ENCODE measurements at regions not wholly inside any gene's neighbourhood (a gene's known extent, or its start where the extent isn't known, plus 50 kb on each side); places are given as distances from the start of the nearest gene placed in this dataset.

DNA sequence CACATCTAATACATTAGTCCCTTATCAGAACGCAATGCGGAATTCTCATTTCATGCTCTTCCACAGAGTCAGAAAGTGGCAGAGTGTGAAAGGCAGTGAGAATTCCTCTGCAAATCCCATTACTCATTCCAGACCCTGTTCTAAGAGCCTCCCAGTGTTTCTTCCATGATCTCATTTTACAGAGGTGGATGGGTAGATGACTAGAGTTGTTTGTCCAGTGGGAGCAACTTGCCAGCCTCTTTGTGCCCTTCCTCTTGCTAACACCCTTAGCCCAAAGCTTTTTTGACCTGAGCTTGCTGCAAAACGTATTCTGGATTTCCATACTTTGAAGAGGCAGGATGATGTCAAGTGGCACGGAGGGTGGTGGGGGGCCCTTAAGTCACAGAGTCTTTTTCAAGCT lies 467.7 kb upstream of the RGPD4 start:
- ChIA-PET POLR2A (no interaction called here), CTCF (no interaction called here)
- Mint-ChIP-seq H3K4me3 (ENCODE audit: unreplicated experiment) (no peak overlapping the region), H3K4me1 (ENCODE audit: low read depth, unreplicated experiment) (no peaks in the 10 kb centered on the region), H3K27ac (ENCODE audit: unreplicated experiment) (no peak overlapping the region), H3K36me3 (ENCODE audit: insufficient read depth, unreplicated experiment) (no peaks in the 10 kb centered on the region), H3K9me3 (ENCODE audit: unreplicated experiment) (no peaks in the 10 kb centered on the region), H3K27me3 (ENCODE audit: insufficient read depth, unreplicated experiment) (no peaks in the 10 kb centered on the region)
- DNase-seq = no peak
- Histone ChIP-seq H3K36me3 (ENCODE audit: control insufficient read depth, insufficient read depth, low read length) (no peaks in the 10 kb centered on the region), H3K4me3 (ENCODE audit: low read depth, low read length) (no peak overlapping the region), H3K27me3 (replicated peaks; ENCODE audit: control insufficient read depth, insufficient read depth, low read length) (no peaks in the 10 kb centered on the region; the same call in 1 of the 2 replicates), H3K4me1 (no peaks in the 10 kb centered on the region), H3K9me3 (no peaks in the 10 kb centered on the region)
- intact Hi-C loops (cut with micrococcal nuclease; ENCODE audit: unreplicated experiment) = no loop called here
- TF ChIP-seq CTCF (IDR thresholded peaks at IDR 0.05; ENCODE audit: insufficient read depth in 1 of 2, low read depth in 1 of 2, low read length in 1 of 2, severe bottlenecking in 1 of 2, unreplicated experiment in 1 of 2) = no peak
- BruUV-seq (replicated peaks) = no TSS peak

- no peak overlapping the region for H3K4me3 ChIP-seq (ENCODE audit: low read depth, low read length)
- H3K36me3 ChIP-seq (ENCODE audit: control insufficient read depth, insufficient read depth, low read length) = no peaks in the 10 kb centered on the region
- Mint-ChIP-seq H3K4me1 (ENCODE audit: low read depth, unreplicated experiment) (no peaks in the 10 kb centered on the region), H3K27me3 (ENCODE audit: insufficient read depth, unreplicated experiment) (no peaks in the 10 kb centered on the region), H3K9me3 (ENCODE audit: unreplicated experiment) (no peaks in the 10 kb centered on the region), H3K36me3 (ENCODE audit: insufficient read depth, unreplicated experiment) (no peaks in the 10 kb centered on the region), H3K27ac (ENCODE audit: unreplicated experiment) (no peak overlapping the region), H3K4me3 (ENCODE audit: unreplicated experiment) (no peak overlapping the region)
- H3K9me3 ChIP-seq = no peaks in the 10 kb centered on the region
- no peak for TF ChIP-seq CTCF (IDR thresholded peaks at IDR 0.05; ENCODE audit: insufficient read depth in 1 of 2, low read depth in 1 of 2, low read length in 1 of 2, severe bottlenecking in 1 of 2, unreplicated experiment in 1 of 2)
- intact Hi-C loops (cut with micrococcal nuclease; ENCODE audit: unreplicated experiment) = no loop called here
- H3K4me1 ChIP-seq = no peaks in the 10 kb centered on the region
- H3K27me3 ChIP-seq (replicated peaks; ENCODE audit: control insufficient read depth, insufficient read depth, low read length) = no peaks in the 10 kb centered on the region; the same call in 1 of the 2 replicates
- no peak for DNase-seq
- BruUV-seq (replicated peaks) = no TSS peak
- ChIA-PET CTCF (no interaction called here), POLR2A (no interaction called here)
Observed at GRCh38 chr2:107361751-107362381, 464.8 kb upstream of the RGPD4 start.

- Histone ChIP-seq H3K4me1 (no peaks in the 10 kb centered on the region), H3K9me3 (no peaks in the 10 kb centered on the region), H3K4me3 (ENCODE audit: low read depth, low read length) (no peak overlapping the region), H3K36me3 (ENCODE audit: control insufficient read depth, insufficient read depth, low read length) (no peaks in the 10 kb centered on the region), H3K27me3 (replicated peaks; ENCODE audit: control insufficient read depth, insufficient read depth, low read length) (no peaks in the 10 kb centered on the region)
- intact Hi-C loops (cut with micrococcal nuclease; ENCODE audit: unreplicated experiment) = no loop called here
- no TSS peak for BruUV-seq (replicated peaks)
- Mint-ChIP-seq H3K27me3 (ENCODE audit: insufficient read depth, unreplicated experiment) (no peaks in the 10 kb centered on the region), H3K4me1 (ENCODE audit: low read depth, unreplicated experiment) (no peaks in the 10 kb centered on the region), H3K36me3 (ENCODE audit: insufficient read depth, unreplicated experiment) (no peaks in the 10 kb centered on the region), H3K27ac (ENCODE audit: unreplicated experiment) (no peak overlapping the region), H3K9me3 (ENCODE audit: unreplicated experiment) (no peaks in the 10 kb centered on the region), H3K4me3 (ENCODE audit: unreplicated experiment) (no peak overlapping the region)
- no peak for DNase-seq
- ChIA-PET POLR2A (no interaction called here), CTCF (no interaction called here)
- TF ChIP-seq CTCF (IDR thresholded peaks at IDR 0.05; ENCODE audit: insufficient read depth in 1 of 2, low read depth in 1 of 2, low read length in 1 of 2, severe bottlenecking in 1 of 2, unreplicated experiment in 1 of 2) = no peak
Observed at GRCh38 chr2:107362993-107363392, 463.7 kb upstream of the RGPD4 start.
